Tibial artery (tissue), 4 donors: ENCODE measurements at regions not wholly inside any gene's neighbourhood (a gene's known extent, or its start where the extent isn't known, plus 50 kb on each side); places are given as distances from the start of the nearest gene placed in this dataset.
"Not testable (repeated sequence)": the region's sequence is repeated elsewhere in the genome, so short reads cannot be mapped to it uniquely, and the experiment has no call there.

Source experiments
- DNase-seq, 2 donors: peaks; one replicate each; pipeline ENCODE4 v3.0.0-alpha.2; 2019
- H3K27ac ChIP-seq, 2 donors: fragments of 200-600 bp; sonication (generic) in 1 of 2; 1 replicate in 1 of 2; 2 replicates in 1 of 2; pipeline ENCODE4 v1.5.1; 2018 to 2019; ENCODE audit warnings: mild to moderate bottlenecking in 1 of 2
- H3K27me3 ChIP-seq, 2 donors: fragments of 200-600 bp; sonication (generic) in 1 of 2; one replicate each; pipeline versions ENCODE4 v1.5.1 to v1.6.0; 2016 to 2019
- H3K36me3 ChIP-seq, 3 donors: fragments of 200-600 bp; sonication (generic) in 2 of 3; one replicate each; pipeline ENCODE4 v1.5.1; 2016 to 2019; ENCODE audit warnings: mild to moderate bottlenecking in 2 of 3
- H3K4me1 ChIP-seq, 4 donors: fragments of 200-600 bp; sonication (generic) in 2 of 4; 1 replicate in 3 of 4; 2 replicates in 1 of 4; pipeline ENCODE4 v1.5.1; 2016 to 2019
- H3K4me3 ChIP-seq, 2 donors: fragments of 200-600 bp; sonication (generic) in 1 of 2; 1 replicate in 1 of 2; 2 replicates in 1 of 2; pipeline ENCODE4 v1.5.1; 2018 to 2019; ENCODE audit warnings: mild to moderate bottlenecking in 2 of 2
- H3K9me3 ChIP-seq, 3 donors: fragments of 200-600 bp; sonication (generic) in 1 of 3; one replicate each; pipeline ENCODE4 v1.5.1; 2016 to 2019
- intact Hi-C: fragments of 100-400 bp; cut with DNase I; formaldehyde crosslinking; loops from one replicate; pipeline ENCODE4 v1.15.0; 2023; ENCODE audit warnings: low total_unique reads
- TF ChIP-seq, protein P1 (sequence below), 2 experiments: fragments of 200-600 bp in 1 of 2; fragments of 450-650 bp in 1 of 2; IDR thresholded peaks; one replicate each; pipeline ENCODE4 v1.5.1; 2017 to 2019; ENCODE audit warnings: antibody characterized with exemption in 2 of 2, mild to moderate bottlenecking in 1 of 2, moderate library complexity in 1 of 2

GRCh38 chr9:3646226-3646625, 120.4 kb upstream of the RFX3 start:
- intact Hi-C loops, result no loop called here
- H3K4me3 ChIP-seq, result no peak overlapping the region
- no peak overlapping the region for H3K27ac ChIP-seq
- DNase-seq, result no peak
- H3K27me3 ChIP-seq, result no peaks in the 10 kb centered on the region
- TF ChIP-seq, protein P1, sequence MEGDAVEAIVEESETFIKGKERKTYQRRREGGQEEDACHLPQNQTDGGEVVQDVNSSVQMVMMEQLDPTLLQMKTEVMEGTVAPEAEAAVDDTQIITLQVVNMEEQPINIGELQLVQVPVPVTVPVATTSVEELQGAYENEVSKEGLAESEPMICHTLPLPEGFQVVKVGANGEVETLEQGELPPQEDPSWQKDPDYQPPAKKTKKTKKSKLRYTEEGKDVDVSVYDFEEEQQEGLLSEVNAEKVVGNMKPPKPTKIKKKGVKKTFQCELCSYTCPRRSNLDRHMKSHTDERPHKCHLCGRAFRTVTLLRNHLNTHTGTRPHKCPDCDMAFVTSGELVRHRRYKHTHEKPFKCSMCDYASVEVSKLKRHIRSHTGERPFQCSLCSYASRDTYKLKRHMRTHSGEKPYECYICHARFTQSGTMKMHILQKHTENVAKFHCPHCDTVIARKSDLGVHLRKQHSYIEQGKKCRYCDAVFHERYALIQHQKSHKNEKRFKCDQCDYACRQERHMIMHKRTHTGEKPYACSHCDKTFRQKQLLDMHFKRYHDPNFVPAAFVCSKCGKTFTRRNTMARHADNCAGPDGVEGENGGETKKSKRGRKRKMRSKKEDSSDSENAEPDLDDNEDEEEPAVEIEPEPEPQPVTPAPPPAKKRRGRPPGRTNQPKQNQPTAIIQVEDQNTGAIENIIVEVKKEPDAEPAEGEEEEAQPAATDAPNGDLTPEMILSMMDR (IDR thresholded peaks at IDR 0.05), result no peak
- H3K36me3 ChIP-seq, result no peaks in the 10 kb centered on the region
- H3K9me3 ChIP-seq, result no peaks in the 10 kb centered on the region
- H3K4me1 ChIP-seq, result no peaks in the 10 kb centered on the region

- H3K27me3 ChIP-seq, H3K4me1 ChIP-seq, H3K9me3 ChIP-seq, intact Hi-C loops, H3K36me3 ChIP-seq, H3K27ac ChIP-seq, H3K4me3 ChIP-seq, DNase-seq: not testable (repeated sequence)
Measured at GRCh38 chr9:3642075-3642474, 116.3 kb upstream of the RFX3 start.

DNA sequence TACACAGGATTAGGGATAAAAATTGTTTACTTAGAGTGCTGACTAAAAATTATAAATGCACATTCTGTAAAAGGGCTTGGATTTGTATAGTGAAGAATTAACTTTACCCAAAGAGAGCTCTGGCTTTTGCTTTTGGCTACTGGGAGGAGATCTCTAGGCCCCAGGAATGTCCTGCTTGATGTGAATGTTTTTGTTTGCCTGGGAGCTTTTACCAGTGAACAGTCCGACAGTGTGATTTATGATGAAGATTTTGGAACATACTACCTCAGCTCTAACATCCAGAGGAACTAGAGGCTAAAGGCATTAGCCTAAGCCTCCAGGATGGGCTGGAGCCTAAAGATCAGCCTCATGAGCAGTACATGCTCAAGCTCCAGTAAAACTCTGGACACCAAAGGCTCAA, 103.7 kb upstream of the RFX3 start:
- peaks cover 0 to 26% (median 8%) of the 10 kb centered on the region in 4 donors for H3K4me1 ChIP-seq
- intact Hi-C loops, result no loop called here
- no peak for DNase-seq
- peaks cover 0 to under 1% (median 0%) of the 10 kb centered on the region in 3 donors for H3K36me3 ChIP-seq
- TF ChIP-seq, protein P1 (IDR thresholded peaks at IDR 0.05), result no peak
- no peak overlapping the region for H3K27ac ChIP-seq
- H3K27me3 ChIP-seq, result no peaks in the 10 kb centered on the region
- no peak overlapping the region for H3K4me3 ChIP-seq
- H3K9me3 ChIP-seq, result peaks cover 0 to 7% (median 0%) of the 10 kb centered on the region in 3 donors

DNA sequence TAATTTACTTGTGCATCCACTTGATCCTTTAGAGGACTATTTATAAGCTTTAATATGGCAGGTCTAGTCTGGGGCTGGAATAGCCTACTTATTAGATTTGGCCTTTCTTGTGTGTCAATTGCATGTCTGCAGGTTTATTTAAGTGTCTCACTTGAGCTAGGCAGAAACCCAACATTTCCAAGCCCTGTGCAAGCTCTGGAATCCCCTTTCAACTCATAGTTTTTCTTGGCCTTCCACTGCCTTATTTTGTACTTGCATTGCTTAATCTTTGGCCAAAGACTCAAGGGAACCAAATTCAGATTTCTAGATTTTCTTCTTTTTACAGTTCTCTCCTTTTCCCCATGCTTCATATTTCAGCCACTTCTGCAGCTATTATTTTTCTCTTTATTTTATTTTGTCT, 102.4 kb upstream of the RFX3 start:
- H3K27me3 ChIP-seq, result no peaks in the 10 kb centered on the region
- H3K9me3 ChIP-seq, result peaks cover 0 to 11% (median 0%) of the 10 kb centered on the region in 3 donors
- intact Hi-C loops, result no loop called here
- peaks cover 0 to 7% (median 0%) of the 10 kb centered on the region in 3 donors for H3K36me3 ChIP-seq
- no peak overlapping the region for H3K27ac ChIP-seq
- peaks cover 0 to 26% (median 8%) of the 10 kb centered on the region in 4 donors for H3K4me1 ChIP-seq
- TF ChIP-seq, protein P1 (IDR thresholded peaks at IDR 0.05), result no peak
- H3K4me3 ChIP-seq, result no peak overlapping the region
- no peak for DNase-seq

- DNase-seq, result no peak
- intact Hi-C loops, result no loop called here
- no peaks in the 10 kb centered on the region for H3K9me3 ChIP-seq
- no peak overlapping the region for H3K27ac ChIP-seq
- H3K27me3 ChIP-seq, result no peaks in the 10 kb centered on the region
- peaks cover 0 to 6% (median 0%) of the 10 kb centered on the region in 3 donors for H3K36me3 ChIP-seq
- no peak overlapping the region for H3K4me3 ChIP-seq
- H3K4me1 ChIP-seq, result no peaks in the 10 kb centered on the region
- TF ChIP-seq, protein P1 (IDR thresholded peaks at IDR 0.05), result no peak
Measured at GRCh38 chr9:3608011-3608410, 82.2 kb upstream of the RFX3 start.

GRCh38 chr9:3600672-3601071, 74.9 kb upstream of the RFX3 start:
- H3K36me3 ChIP-seq, result no peaks in the 10 kb centered on the region
- no peak overlapping the region for H3K4me3 ChIP-seq
- no peak overlapping the region for H3K27ac ChIP-seq
- H3K9me3 ChIP-seq, result no peaks in the 10 kb centered on the region
- H3K27me3 ChIP-seq, result no peaks in the 10 kb centered on the region
- TF ChIP-seq, protein P1 (IDR thresholded peaks at IDR 0.05), result no peak
- intact Hi-C loops, result no loop called here
- no peaks in the 10 kb centered on the region for H3K4me1 ChIP-seq
- no peak for DNase-seq
